CD14-positive monocyte (primary cell): ENCODE measurements at regions not wholly inside any gene's neighbourhood (a gene's known extent, or its start where the extent isn't known, plus 50 kb on each side); places are given as distances from the start of the nearest gene placed in this dataset.

Experiments used
- DNase-seq, 3 donors: peaks; one replicate each; pipeline ENCODE4 v3.0.0-alpha.2; 2011 to 2022
- H2AFZ ChIP-seq: 2 replicates; pipeline ENCODE4 v1.6.0; 2012; ENCODE audit warnings: mild to moderate bottlenecking, low read depth, low read length, inconsistent platforms; ENCODE audit not compliant: insufficient read depth, poor library complexity, severe bottlenecking
- H3K27ac ChIP-seq, 2 donors: 1 replicate in 1 of 2; 2 replicates in 1 of 2; pipeline ENCODE4 v1.5.1; 2012 to 2013; ENCODE audit warnings: low read length in 2 of 2, control low read depth in 1 of 2, inconsistent platforms in 1 of 2, low read depth in 1 of 2, mild to moderate bottlenecking in 1 of 2
- H3K27me3 ChIP-seq, 2 donors: one replicate each; pipeline versions ENCODE4 v1.6.0 to v1.6.1; 2011 to 2013; ENCODE audit warnings: low read length in 2 of 2; ENCODE audit not compliant: control insufficient read depth in 2 of 2, insufficient read depth in 2 of 2
- H3K36me3 ChIP-seq, 2 donors: replicated peaks in 1 of 2; 1 replicate in 1 of 2; 2 replicates in 1 of 2; pipeline versions ENCODE4 v1.5.1 to v1.6.1; 2012 to 2013; ENCODE audit warnings: low read length in 2 of 2, control low read depth in 1 of 2, inconsistent platforms in 1 of 2, mild to moderate bottlenecking in 1 of 2; ENCODE audit not compliant: insufficient read depth in 2 of 2, control insufficient read depth in 1 of 2
- H3K4me1 ChIP-seq, 2 donors: 1 replicate in 1 of 2; 2 replicates in 1 of 2; pipeline versions ENCODE4 v1.5.1 to v1.6.1; 2012 to 2013; ENCODE audit warnings: low read length in 2 of 2, control low read depth in 1 of 2, inconsistent platforms in 1 of 2, mild to moderate bottlenecking in 1 of 2, moderate library complexity in 1 of 2; ENCODE audit not compliant: insufficient read depth in 2 of 2, control insufficient read depth in 1 of 2
- H3K4me2 ChIP-seq: replicated peaks from 2 replicates; pipeline ENCODE3; 2012; ENCODE audit warnings: low read length, moderate library complexity, mild to moderate bottlenecking; ENCODE audit not compliant: poor library complexity, severe bottlenecking; ENCODE audit errors: extremely low read depth
- H3K4me3 ChIP-seq, 3 experiments: fragments of 200-600 bp in 1 of 3; sonication (generic) in 1 of 3; replicated peaks in 1 of 3; 1 replicate in 2 of 3; 2 replicates in 1 of 3; pipeline ENCODE4 v1.5.1; 2011 to 2013; ENCODE audit warnings: low read length in 3 of 3, mild to moderate bottlenecking in 3 of 3, control low read depth in 2 of 3, low read depth in 2 of 3, inconsistent platforms in 1 of 3, moderate library complexity in 1 of 3
- H3K79me2 ChIP-seq: 2 replicates; pipeline ENCODE4 v1.6.0; 2012; ENCODE audit warnings: mild to moderate bottlenecking, control low read depth, inconsistent platforms, low read length, moderate library complexity; ENCODE audit not compliant: insufficient read depth
- H3K9ac ChIP-seq: 2 replicates; pipeline ENCODE4 v1.6.0; 2017; ENCODE audit warnings: low read length, mild to moderate bottlenecking; ENCODE audit not compliant: insufficient read depth, poor library complexity, severe bottlenecking
- H3K9me3 ChIP-seq, 2 donors: replicated peaks in 1 of 2; 1 replicate in 1 of 2; 2 replicates in 1 of 2; pipeline versions ENCODE4 v1.5.1 to v1.6.1; 2012 to 2013; ENCODE audit warnings: low read length in 2 of 2, control low read depth in 1 of 2; ENCODE audit not compliant: control insufficient read depth in 1 of 2, insufficient read depth in 1 of 2
- H4K20me1 ChIP-seq: 2 replicates; pipeline ENCODE4 v1.6.0; 2012; ENCODE audit warnings: mild to moderate bottlenecking, low read length, control low read depth, moderate library complexity; ENCODE audit not compliant: insufficient read depth
- H3K27ac Mint-ChIP-seq, 7 donors: one replicate each; pipeline ENCODE4 v1.8.0; 2020; ENCODE audit warnings: mild to moderate bottlenecking in 7 of 7, mixed read lengths in 7 of 7, moderate library complexity in 6 of 7, inconsistent platforms in 2 of 7
- H3K27me3 Mint-ChIP-seq, 3 donors: one replicate each; pipeline ENCODE4 v1.8.0; 2021 to 2022; ENCODE audit warnings: low read depth in 3 of 3, mild to moderate bottlenecking in 3 of 3, mixed read lengths in 3 of 3, moderate library complexity in 3 of 3, inconsistent platforms in 1 of 3
- H3K36me3 Mint-ChIP-seq, 2 donors: one replicate each; pipeline ENCODE4 v1.8.0; 2020; ENCODE audit warnings: mixed read lengths in 2 of 2, inconsistent platforms in 1 of 2, mild to moderate bottlenecking in 1 of 2
- H3K4me1 Mint-ChIP-seq: one replicate; pipeline ENCODE4 v1.8.0; 2020; ENCODE audit warnings: mild to moderate bottlenecking, mixed read lengths
- H3K4me3 Mint-ChIP-seq, 2 donors: one replicate each; pipeline ENCODE4 v1.8.0; 2020; ENCODE audit warnings: mild to moderate bottlenecking in 2 of 2, mixed read lengths in 2 of 2, moderate library complexity in 1 of 2
- H3K9me3 Mint-ChIP-seq, 7 donors: one replicate each; pipeline ENCODE4 v1.8.0; 2020 to 2022; ENCODE audit warnings: mixed read lengths in 7 of 7, mild to moderate bottlenecking in 6 of 7, moderate library complexity in 6 of 7, inconsistent platforms in 2 of 7
- WGBS: methylation state at CpG from one replicate; pipeline ENCODE4 v1.1.5; 2013; ENCODE audit warnings: missing lambda C conversion rate; ENCODE audit not compliant: insufficient coverage; 5-methylcytosine and 5-hydroxymethylcytosine counted together
- intact Hi-C, 2 donors: fragments of 100-400 bp; cut with micrococcal nuclease; formaldehyde crosslinking; loops; one replicate each; pipeline versions ENCODE4 v1.15.0 to v1.15.1; 2023
- TF ChIP-seq, protein P1 (sequence below): fragments of 200-600 bp; IDR thresholded peaks from one replicate; pipeline ENCODE4 v1.8.0; 2022; ENCODE audit warnings: antibody characterized with exemption, mild to moderate bottlenecking

- no peaks in the 10 kb centered on the region for H3K36me3 ChIP-seq
- no peaks in the 10 kb centered on the region for H3K4me1 ChIP-seq
- no peaks in the 10 kb centered on the region for H4K20me1 ChIP-seq
- H3K4me2 ChIP-seq = no peak overlapping the region
- H3K9me3 ChIP-seq = no peaks in the 10 kb centered on the region
- no peak for DNase-seq
- WGBS = no CpG with 5 or more reads among the region's 2 CpGs
- H3K9ac ChIP-seq = no peak overlapping the region
- TF ChIP-seq, protein P1, sequence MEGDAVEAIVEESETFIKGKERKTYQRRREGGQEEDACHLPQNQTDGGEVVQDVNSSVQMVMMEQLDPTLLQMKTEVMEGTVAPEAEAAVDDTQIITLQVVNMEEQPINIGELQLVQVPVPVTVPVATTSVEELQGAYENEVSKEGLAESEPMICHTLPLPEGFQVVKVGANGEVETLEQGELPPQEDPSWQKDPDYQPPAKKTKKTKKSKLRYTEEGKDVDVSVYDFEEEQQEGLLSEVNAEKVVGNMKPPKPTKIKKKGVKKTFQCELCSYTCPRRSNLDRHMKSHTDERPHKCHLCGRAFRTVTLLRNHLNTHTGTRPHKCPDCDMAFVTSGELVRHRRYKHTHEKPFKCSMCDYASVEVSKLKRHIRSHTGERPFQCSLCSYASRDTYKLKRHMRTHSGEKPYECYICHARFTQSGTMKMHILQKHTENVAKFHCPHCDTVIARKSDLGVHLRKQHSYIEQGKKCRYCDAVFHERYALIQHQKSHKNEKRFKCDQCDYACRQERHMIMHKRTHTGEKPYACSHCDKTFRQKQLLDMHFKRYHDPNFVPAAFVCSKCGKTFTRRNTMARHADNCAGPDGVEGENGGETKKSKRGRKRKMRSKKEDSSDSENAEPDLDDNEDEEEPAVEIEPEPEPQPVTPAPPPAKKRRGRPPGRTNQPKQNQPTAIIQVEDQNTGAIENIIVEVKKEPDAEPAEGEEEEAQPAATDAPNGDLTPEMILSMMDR = no peak
- no peaks in the 10 kb centered on the region for H3K9me3 Mint-ChIP-seq
- no peak overlapping the region for H3K4me3 Mint-ChIP-seq
- H3K27ac Mint-ChIP-seq = no peak overlapping the region
- no peaks in the 10 kb centered on the region for H3K36me3 Mint-ChIP-seq
- H3K79me2 ChIP-seq = no peaks in the 10 kb centered on the region
- H3K27me3 Mint-ChIP-seq = peaks cover 0 to 5% (median 3%) of the 10 kb centered on the region in 3 donors
- H3K4me1 Mint-ChIP-seq = no peaks in the 10 kb centered on the region
- no peak overlapping the region for H3K4me3 ChIP-seq
- no peak overlapping the region for H2AFZ ChIP-seq
- H3K27ac ChIP-seq = no peak overlapping the region
- intact Hi-C loops = no loop called here
- no peaks in the 10 kb centered on the region for H3K27me3 ChIP-seq
Observed at GRCh38 chr11:23090659-23091058, 230.4 kb upstream of the CCDC179 start.

DNA sequence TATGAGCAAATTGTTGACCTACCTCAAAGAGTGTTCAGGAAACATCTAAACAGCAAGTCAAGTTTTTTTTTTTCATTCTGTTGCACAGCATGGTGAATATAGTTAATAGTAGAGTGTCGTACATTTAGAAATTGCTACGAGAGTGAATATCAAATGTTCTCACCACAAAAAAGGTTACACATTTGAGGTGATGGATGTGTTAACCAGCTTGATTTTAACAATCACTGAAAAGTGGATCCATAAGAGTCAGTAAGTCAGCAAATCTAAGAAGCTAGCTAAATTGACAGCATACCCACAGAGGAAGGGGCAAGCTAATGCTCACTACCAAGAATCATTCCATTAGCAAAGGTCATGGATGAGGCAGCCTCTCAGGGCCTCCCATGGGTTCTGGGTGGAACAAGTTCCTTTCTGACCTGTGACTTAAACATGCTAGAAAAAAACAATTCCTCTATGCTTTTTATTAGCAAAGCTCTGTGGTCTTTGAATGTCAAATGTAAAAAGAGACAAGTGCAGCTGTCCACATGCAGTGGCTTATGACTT, 235.4 kb upstream of the CCDC179 start:
- H3K27me3 ChIP-seq = no peaks in the 10 kb centered on the region
- H3K36me3 ChIP-seq = no peaks in the 10 kb centered on the region
- no peak overlapping the region for H2AFZ ChIP-seq
- TF ChIP-seq, protein P1 = no peak
- H3K9me3 ChIP-seq = no peaks in the 10 kb centered on the region
- no peaks in the 10 kb centered on the region for H3K4me1 ChIP-seq
- H3K27ac Mint-ChIP-seq = no peak overlapping the region
- no CpG with 5 or more reads among the region's 2 CpGs for WGBS
- no peak overlapping the region for H3K4me3 Mint-ChIP-seq
- no peak overlapping the region for H3K27ac ChIP-seq
- no peak overlapping the region for H3K4me2 ChIP-seq
- intact Hi-C loops = no loop called here
- DNase-seq = no peak
- H3K27me3 Mint-ChIP-seq = peaks cover 0 to 5% (median 3%) of the 10 kb centered on the region in 3 donors
- H3K9ac ChIP-seq = no peak overlapping the region
- no peak overlapping the region for H3K4me3 ChIP-seq
- H3K9me3 Mint-ChIP-seq = no peaks in the 10 kb centered on the region
- H4K20me1 ChIP-seq = no peaks in the 10 kb centered on the region
- no peaks in the 10 kb centered on the region for H3K79me2 ChIP-seq
- H3K4me1 Mint-ChIP-seq = no peaks in the 10 kb centered on the region
- H3K36me3 Mint-ChIP-seq = no peaks in the 10 kb centered on the region
